GM10266 (cell line): ENCODE measurements at regions not wholly inside any gene's neighbourhood (a gene's known extent, or its start where the extent isn't known, plus 50 kb on each side); places are given as distances from the start of the nearest gene placed in this dataset.

Experiments
- DNase-seq: peaks from one replicate; pipeline ENCODE4 v3.0.0; 2012; ENCODE audit errors: extremely low spot score
- CTCF ChIP-seq: IDR thresholded peaks from 2 replicates; pipeline ENCODE4 v1.5.1; 2012; ENCODE audit warnings: mild to moderate bottlenecking, low read depth; ENCODE audit not compliant: control insufficient read depth, insufficient read depth; ENCODE audit errors: missing control alignments

DNA sequence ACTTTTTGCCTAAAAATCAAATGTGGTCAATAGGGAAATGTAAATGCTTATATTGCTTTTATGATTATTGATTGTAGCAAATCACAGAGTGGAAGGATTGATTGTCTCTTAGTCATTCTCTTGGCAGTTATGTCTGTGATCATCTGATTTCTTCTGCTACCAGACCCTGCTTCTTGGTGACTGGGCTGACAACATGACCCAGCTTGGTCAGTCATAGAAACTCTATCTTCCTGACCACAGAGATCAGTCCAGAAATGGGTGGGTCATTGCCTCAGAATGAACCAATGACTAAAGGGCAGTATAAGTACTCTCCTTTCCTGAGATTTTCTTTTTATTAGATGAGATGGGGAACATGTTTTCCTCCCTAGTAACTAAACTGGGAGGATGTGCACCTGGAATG is 87.6 kb downstream of the MAIP1 start:
- no peak for TF ChIP-seq CTCF
- no peak for DNase-seq

DNA sequence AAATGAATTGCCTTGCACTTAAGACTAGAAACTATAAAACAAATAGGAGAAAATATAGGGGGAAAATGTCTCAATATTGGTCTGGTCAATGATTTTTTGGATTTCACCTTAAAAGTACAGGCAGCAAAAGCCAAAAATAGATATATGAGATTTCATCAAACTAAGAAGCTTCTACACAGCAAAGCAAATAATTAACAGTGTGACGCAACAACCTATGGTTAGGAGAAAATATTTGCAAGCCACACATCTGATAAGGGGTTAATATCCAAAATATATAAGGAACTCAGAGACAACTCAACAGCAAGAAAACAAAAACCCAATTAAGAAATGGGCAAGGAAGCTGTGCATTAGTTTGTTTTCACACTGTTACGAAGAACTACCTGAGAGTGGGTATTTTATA is 89.1 kb downstream of the MAIP1 start:
- no peak for DNase-seq
- TF ChIP-seq CTCF = no peak

DNA sequence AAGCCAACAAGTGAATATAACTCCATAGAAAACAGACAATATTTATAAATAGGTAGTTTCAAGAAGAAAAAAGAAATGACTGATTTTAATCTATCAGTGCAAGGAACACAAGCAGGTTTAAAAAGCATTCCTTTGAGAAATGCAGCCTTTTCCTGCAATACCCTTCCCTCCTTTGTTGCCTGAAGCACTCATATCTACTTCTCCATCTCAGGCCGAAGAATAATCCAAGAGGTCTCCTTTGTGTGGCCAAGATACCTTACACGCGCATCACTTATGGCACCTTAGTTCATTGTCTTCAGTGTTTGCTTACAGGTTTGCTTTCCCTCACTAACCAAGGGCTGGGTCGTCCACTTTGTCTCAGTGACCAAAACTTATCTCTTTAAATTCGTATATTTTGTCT is 93.0 kb downstream of the MAIP1 start:
- DNase-seq = no peak
- no peak for TF ChIP-seq CTCF

DNA sequence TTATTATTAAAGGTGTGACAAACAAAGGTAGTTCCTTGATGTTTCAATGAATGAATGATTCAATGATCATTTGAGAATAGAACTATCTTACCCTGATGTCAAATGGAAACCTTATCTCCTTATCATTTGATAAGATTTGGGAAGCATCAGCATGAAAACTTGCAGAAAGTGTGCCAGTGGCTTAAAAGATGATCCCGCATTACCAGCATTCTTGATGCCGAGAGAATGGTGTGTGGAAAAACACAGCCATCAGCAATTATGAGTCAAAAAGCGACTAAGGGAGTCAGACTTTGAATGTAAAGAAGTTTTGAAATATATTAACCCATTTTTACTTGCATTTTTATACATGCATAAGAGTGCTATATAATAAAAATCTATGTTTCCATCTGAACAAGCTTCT is 93.7 kb downstream of the MAIP1 start:
- DNase-seq = no peak

DNA sequence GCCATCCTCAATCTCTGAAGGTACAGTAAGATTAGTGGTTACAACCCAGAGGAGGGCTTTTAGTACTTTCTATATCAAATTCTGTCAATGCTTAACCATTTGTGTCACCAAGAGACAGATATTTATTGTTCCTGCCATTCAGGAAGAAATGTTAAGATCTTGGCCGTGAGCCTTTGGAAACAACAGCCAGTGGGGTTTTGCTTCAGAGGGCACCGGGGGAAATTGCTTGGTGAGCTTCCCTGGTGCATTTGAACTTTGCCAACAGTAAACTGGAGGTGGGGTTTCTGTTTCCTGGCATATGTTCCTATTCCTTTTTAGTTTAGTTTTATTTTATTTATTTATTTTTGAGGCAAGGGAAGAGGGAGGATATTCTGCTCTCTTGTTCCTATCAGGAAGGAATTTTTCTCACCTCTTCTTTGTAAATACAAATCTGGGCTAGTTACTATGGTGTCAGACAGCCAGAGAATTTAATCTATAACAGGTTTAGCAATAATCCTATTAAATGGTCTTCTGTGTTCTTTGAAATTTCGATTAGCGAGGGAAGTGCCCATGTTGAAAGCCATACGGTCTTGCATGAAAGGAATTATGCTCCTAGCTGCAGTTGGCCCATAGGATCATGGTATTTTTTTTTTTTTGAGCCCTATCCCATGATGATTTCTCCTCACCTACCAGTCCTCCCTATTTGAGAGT is 95.7 kb downstream of the MAIP1 start:
- no peak for DNase-seq

More for the DNA sequence above, 93.7 kb downstream of the MAIP1 start:
- TF ChIP-seq CTCF = no peak

GRCh38 chr2:200051611-200051945 is 96.2 kb downstream of the MAIP1 start:
- no peak for DNase-seq
- TF ChIP-seq CTCF = no peak

More for the DNA sequence above, 95.7 kb downstream of the MAIP1 start:
- no peak for TF ChIP-seq CTCF

GRCh38 chr2:200052627-200053026 is 97.2 kb downstream of the MAIP1 start:
- no peak for DNase-seq

More at GRCh38 chr2:200052627-200053026, 97.2 kb downstream of the MAIP1 start:
- TF ChIP-seq CTCF = no peak
